ENCODE measurements at regions not wholly inside any gene's neighbourhood (a gene's known extent, or its start where the extent isn't known, plus 50 kb on each side); places are given as distances from the start of the nearest gene placed in this dataset.

- TF ChIP-seq CTCF (IDR thresholded peaks at IDR 0.05; ENCODE audit: borderline replicate concordance, extremely low read depth, low read length, poor library complexity, severe bottlenecking) (no peak), EZH2 (IDR thresholded peaks at IDR 0.05; ENCODE audit: borderline replicate concordance, low read depth, low read length, severe bottlenecking) (no peak)
Observed at GRCh38 chr6:148211777-148212324, 130.8 kb upstream of the SASH1 start.
